ENCODE measurements at regions not wholly inside any gene's neighbourhood (a gene's known extent, or its start where the extent isn't known, plus 50 kb on each side); places are given as distances from the start of the nearest gene placed in this dataset.

GRCh38 chr1:234963180-234963903 lies 165.3 kb downstream of the TOMM20 start:
- DNase-seq (ENCODE audit: low spot score) = peak; percentile 86
- peak overlapping the region; percentile 42 for H3K4me3 ChIP-seq
- TF ChIP-seq, protein P1, sequence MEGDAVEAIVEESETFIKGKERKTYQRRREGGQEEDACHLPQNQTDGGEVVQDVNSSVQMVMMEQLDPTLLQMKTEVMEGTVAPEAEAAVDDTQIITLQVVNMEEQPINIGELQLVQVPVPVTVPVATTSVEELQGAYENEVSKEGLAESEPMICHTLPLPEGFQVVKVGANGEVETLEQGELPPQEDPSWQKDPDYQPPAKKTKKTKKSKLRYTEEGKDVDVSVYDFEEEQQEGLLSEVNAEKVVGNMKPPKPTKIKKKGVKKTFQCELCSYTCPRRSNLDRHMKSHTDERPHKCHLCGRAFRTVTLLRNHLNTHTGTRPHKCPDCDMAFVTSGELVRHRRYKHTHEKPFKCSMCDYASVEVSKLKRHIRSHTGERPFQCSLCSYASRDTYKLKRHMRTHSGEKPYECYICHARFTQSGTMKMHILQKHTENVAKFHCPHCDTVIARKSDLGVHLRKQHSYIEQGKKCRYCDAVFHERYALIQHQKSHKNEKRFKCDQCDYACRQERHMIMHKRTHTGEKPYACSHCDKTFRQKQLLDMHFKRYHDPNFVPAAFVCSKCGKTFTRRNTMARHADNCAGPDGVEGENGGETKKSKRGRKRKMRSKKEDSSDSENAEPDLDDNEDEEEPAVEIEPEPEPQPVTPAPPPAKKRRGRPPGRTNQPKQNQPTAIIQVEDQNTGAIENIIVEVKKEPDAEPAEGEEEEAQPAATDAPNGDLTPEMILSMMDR (IDR thresholded peaks at IDR 0.05) = no peak
- peak overlapping the region; percentile 72 to 89 for H3K27ac ChIP-seq

- H3K27ac ChIP-seq = peak overlapping the region; percentile 72 to 89
- TF ChIP-seq, protein P1 (IDR thresholded peaks at IDR 0.05) = no peak
- peak overlapping the region; percentile 21 for H3K4me3 ChIP-seq
- DNase-seq (ENCODE audit: low spot score) = peak; percentile 85
These were observed 166.2 kb downstream of the TOMM20 start for GRCh38 chr1:234962340-234962989.

- peak overlapping the region; percentile 21 for H3K4me3 ChIP-seq
- peak; percentile 68 for DNase-seq (ENCODE audit: low spot score)
- peak overlapping the region; percentile 72 to 89 for H3K27ac ChIP-seq
- TF ChIP-seq, protein P1 (IDR thresholded peaks at IDR 0.05) = no peak
These were observed 166.9 kb downstream of the TOMM20 start for GRCh38 chr1:234961456-234962339.

DNA sequence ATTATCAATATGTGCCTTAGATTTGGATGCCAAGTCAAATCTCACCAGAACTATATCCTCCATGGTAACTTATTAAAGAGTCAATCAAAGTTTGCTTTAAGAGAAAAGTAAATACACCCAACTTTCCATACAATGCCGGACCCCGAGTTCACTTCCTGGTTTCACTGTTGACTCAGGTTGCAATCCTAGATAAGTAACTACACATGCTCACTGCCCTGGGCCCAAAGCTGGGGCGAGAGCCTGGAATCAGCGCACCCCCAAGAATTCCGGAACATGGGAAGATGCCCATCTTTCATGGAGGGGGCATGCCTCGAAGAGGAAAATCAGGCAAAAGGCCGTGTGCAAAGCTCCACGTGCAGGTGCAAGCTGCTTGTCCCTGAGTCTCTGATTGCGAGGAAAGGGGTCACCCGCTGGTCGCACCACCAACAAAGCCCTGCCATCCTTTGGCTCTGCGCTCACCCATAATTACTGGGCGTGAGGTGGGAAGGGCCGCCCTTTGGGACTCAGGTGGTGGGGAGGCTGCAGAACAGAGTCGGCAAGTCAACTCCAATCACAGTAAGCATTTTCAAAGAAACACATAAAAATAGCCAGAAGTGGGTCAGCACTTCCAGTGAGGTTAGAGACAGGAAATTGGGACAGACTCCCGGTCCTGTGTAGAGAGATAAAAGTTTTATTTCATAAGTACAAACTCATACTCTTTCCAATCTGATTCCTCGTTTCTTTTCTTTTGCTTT lies 167.7 kb downstream of the TOMM20 start:
- Histone ChIP-seq H3K4me3 (no peak overlapping the region), H3K27ac (peak overlapping the region; percentile 72 to 78)
- TF ChIP-seq, protein P1 (IDR thresholded peaks at IDR 0.05) = no peak
- peak; percentile 72 for DNase-seq (ENCODE audit: low spot score)

DNA sequence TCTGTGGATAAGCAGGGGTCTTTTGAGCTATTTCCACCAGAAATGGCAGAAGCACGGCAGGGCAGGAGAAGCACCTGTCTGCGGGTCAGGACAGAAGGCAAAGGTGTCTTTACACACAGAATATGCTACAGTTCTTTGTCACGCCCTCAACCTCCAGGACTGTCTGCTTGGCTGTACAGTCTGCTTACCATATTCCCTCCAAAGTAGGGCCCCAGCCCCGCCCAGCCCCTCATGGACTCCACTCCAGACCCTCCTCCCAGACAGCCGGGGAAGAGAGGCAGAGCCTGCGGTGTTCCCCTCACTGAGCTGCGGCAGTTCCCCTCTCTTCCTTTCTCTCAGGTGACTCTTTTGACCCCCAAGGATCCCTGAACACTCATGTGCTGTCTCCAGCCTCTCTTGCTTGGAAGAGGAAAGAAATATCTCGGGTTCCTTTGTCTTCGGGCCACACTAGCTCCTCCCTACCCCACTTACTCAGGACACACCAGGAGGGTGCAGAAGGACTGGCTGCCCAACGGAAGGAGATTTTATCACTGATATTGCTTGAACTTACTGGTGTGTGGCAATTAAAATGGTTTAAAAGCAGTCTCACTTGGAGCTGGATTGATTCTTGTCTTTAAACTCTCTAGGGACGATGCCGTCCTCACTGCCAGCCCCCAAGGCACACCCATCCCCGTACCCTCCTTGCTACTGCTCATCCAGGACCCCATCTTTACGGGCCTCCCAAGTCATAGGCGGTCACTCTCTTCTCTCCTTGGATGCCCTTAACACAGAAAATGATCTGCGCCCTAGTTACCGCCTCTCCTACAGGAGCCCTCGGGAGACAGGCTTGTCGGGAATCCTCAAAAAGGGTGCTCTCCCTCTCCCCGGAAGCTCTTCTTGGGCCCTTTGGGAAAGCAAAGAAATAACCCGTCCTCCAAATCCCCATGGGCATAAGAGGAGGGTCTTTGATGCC lies 169.7 kb downstream of the TOMM20 start:
- no peak overlapping the region for H3K4me3 ChIP-seq
- peak; percentile 65 for DNase-seq (ENCODE audit: low spot score)
- TF ChIP-seq, protein P1 (IDR thresholded peaks at IDR 0.05) = no peak
- H3K27ac ChIP-seq = peak overlapping the region in 1 of 2 donors; percentile 65
